Endothelial cell of umbilical vein (primary cell): ENCODE measurements at regions not wholly inside any gene's neighbourhood (a gene's known extent, or its start where the extent isn't known, plus 50 kb on each side); places are given as distances from the start of the nearest gene placed in this dataset.

Experiments
- BruUV-seq: library from RNA; stranded (reverse); fragments of 400-500 nt; replicated peaks from 2 replicates; lab custom pipeline; 2021; lab: Mats Ljungman, UMichigan
- CTCF ChIA-PET: fragments of 300-600, 350-600 bp; sonication (Branson Sonifier 250); formaldehyde crosslinking; loops from one replicate; lab custom pipeline; 2021; ENCODE audit warnings: antibody characterized with exemption, inconsistent platforms; lab: Charles Lee
- POLR2A ChIA-PET: fragments of 300-600, 350-600 bp; sonication (Branson Sonifier 250); formaldehyde crosslinking; loops from one replicate; lab custom pipeline; 2021; ENCODE audit warnings: antibody characterized with exemption, inconsistent platforms; lab: Charles Lee
- DNase-seq: peaks from one replicate; pipeline ENCODE4 v3.0.0-alpha.2; 2011; ENCODE audit warnings: low read depth, low spot score
- FAIRE-seq: peaks from 2 replicates; lab custom pipeline; 2011; peaks lifted over from hg19 to GRCh38; lab: Jason Lieb, UNC
- H2AFZ ChIP-seq: 2 replicates; pipeline ENCODE4 v1.6.0; 2012; ENCODE audit warnings: low read depth, low read length, control low read depth, inconsistent platforms
- H3K27ac ChIP-seq: 2 replicates; pipeline ENCODE4 v1.5.1; 2011; ENCODE audit warnings: low read depth, mild to moderate bottlenecking, control low read depth, low read length, moderate library complexity; ENCODE audit not compliant: insufficient read depth
- H3K27me3 ChIP-seq, 2 experiments: 2 replicates each; pipeline versions ENCODE4 v1.6.0 to v1.6.1; 2011; ENCODE audit warnings: low read length in 2 of 2, mixed read lengths in 1 of 2; ENCODE audit not compliant: control insufficient read depth in 2 of 2, insufficient read depth in 2 of 2
- H3K36me3 ChIP-seq, 2 experiments: 2 replicates in 1 of 2; 3 replicates in 1 of 2; pipeline ENCODE4 v1.5.1; 2011; ENCODE audit warnings: low read length in 2 of 2, mild to moderate bottlenecking in 1 of 2, moderate library complexity in 1 of 2; ENCODE audit not compliant: control insufficient read depth in 2 of 2, insufficient read depth in 2 of 2; ENCODE audit errors: extremely low read depth in 1 of 2
- H3K4me1 ChIP-seq: 3 replicates; pipeline ENCODE4 v1.5.1; 2011; ENCODE audit warnings: mild to moderate bottlenecking, low read length; ENCODE audit not compliant: control insufficient read depth, insufficient read depth; ENCODE audit errors: extremely low read depth
- H3K4me2 ChIP-seq: 2 replicates; pipeline ENCODE4 v1.6.1; 2011; ENCODE audit warnings: low read length, control low read depth, mixed read lengths; ENCODE audit not compliant: insufficient read depth
- H3K4me3 ChIP-seq, 3 experiments: fragments of 200-600 bp in 1 of 3; sonication (generic), shearing (Covaris generic) in 1 of 3; replicated peaks in 1 of 3; 2 replicates each; pipeline ENCODE4 v1.5.1; 2011 to 2016; ENCODE audit warnings: control low read depth in 3 of 3, low read length in 3 of 3, mild to moderate bottlenecking in 2 of 3, inconsistent platforms in 1 of 3, low read depth in 1 of 3, moderate library complexity in 1 of 3; ENCODE audit not compliant: insufficient read depth in 1 of 3
- H3K79me2 ChIP-seq: 2 replicates; pipeline ENCODE4 v1.6.0; 2012; ENCODE audit warnings: low read length, inconsistent platforms; ENCODE audit not compliant: control insufficient read depth, insufficient read depth
- H3K9ac ChIP-seq: replicated peaks from 2 replicates; pipeline ENCODE3; 2011; ENCODE audit warnings: low read length, control low read depth; ENCODE audit not compliant: insufficient read depth; ENCODE audit errors: extremely low read depth
- H3K9me1 ChIP-seq: replicated peaks from 3 replicates; pipeline ENCODE4 v1.6.0; 2011; ENCODE audit warnings: mild to moderate bottlenecking, low read length; ENCODE audit not compliant: control insufficient read depth, insufficient read depth; ENCODE audit errors: extremely low read depth
- H3K9me3 ChIP-seq: replicated peaks from 2 replicates; pipeline ENCODE4 v1.5.1; 2012; ENCODE audit warnings: low read length, inconsistent platforms; ENCODE audit not compliant: control insufficient read depth, insufficient read depth
- H4K20me1 ChIP-seq: replicated peaks from 2 replicates; pipeline ENCODE3; 2011; ENCODE audit warnings: mild to moderate bottlenecking, low read length; ENCODE audit not compliant: control insufficient read depth, insufficient read depth; ENCODE audit errors: extremely low read depth
- CTCF ChIP-seq, 2 donors: IDR thresholded peaks; 1 replicate in 1 of 2; 2 replicates in 1 of 2; pipeline ENCODE4 v1.5.1; 2011; ENCODE audit warnings: low read length in 2 of 2, mild to moderate bottlenecking in 2 of 2, moderate library complexity in 2 of 2, control low read depth in 1 of 2, inconsistent platforms in 1 of 2, low read depth in 1 of 2; ENCODE audit not compliant: insufficient read depth in 1 of 2; ENCODE audit errors: extremely low read depth in 1 of 2
- EZH2 ChIP-seq: IDR thresholded peaks from 2 replicates; pipeline ENCODE4 v1.6.1; 2012; ENCODE audit warnings: borderline replicate concordance, low read depth, mild to moderate bottlenecking, moderate library complexity, low read length, inconsistent platforms; ENCODE audit not compliant: severe bottlenecking
- FOS ChIP-seq: IDR thresholded peaks from 2 replicates; pipeline ENCODE4 v1.6.1; 2011; ENCODE audit warnings: mild to moderate bottlenecking, low read length, moderate library complexity, borderline replicate concordance; ENCODE audit not compliant: insufficient read depth
- GATA2 ChIP-seq: IDR thresholded peaks from 2 replicates; pipeline ENCODE4 v1.7.0; 2011; ENCODE audit warnings: low read depth, mild to moderate bottlenecking, moderate library complexity, mixed read lengths, low read length; ENCODE audit not compliant: insufficient read length, insufficient read depth
- JUN ChIP-seq: IDR thresholded peaks from 2 replicates; pipeline ENCODE4 v1.6.1; 2011; ENCODE audit warnings: borderline replicate concordance, low read depth; ENCODE audit not compliant: insufficient read length, insufficient read depth
- MAX ChIP-seq: IDR thresholded peaks from 2 replicates; pipeline ENCODE4 v1.6.1; 2011; ENCODE audit not compliant: insufficient read depth, insufficient read length
- MYC ChIP-seq: IDR thresholded peaks from one replicate; pipeline ENCODE4 v1.6.1; 2011; ENCODE audit warnings: mild to moderate bottlenecking, low read depth, low read length
- POLR2A ChIP-seq: IDR thresholded peaks from 2 replicates; pipeline ENCODE4 v1.6.1; 2012; ENCODE audit warnings: low read depth, mild to moderate bottlenecking, control low read depth, low read length
- POLR2AphosphoS5 ChIP-seq: IDR thresholded peaks from 2 replicates; pipeline ENCODE4 v1.6.1; 2012; ENCODE audit warnings: low read depth, mild to moderate bottlenecking, control low read depth, low read length, moderate library complexity; ENCODE audit not compliant: insufficient read depth
- dilution Hi-C: fragments of 300-500 bp; cut with MboI; formaldehyde crosslinking; loops from one replicate; pipeline ENCODE4 v1.15.0; 2019; ENCODE audit warnings: low sequenced_read_pairs; ENCODE audit not compliant: extremely low pct_ligation_motif_present
- intact Hi-C: fragments of 100-400 bp; cut with micrococcal nuclease; formaldehyde crosslinking; loops from one replicate; pipeline ENCODE4 v1.10.0; 2022

GRCh38 chr1:112803906-112804762, 89.0 kb upstream of the PPM1J start:
- Histone ChIP-seq H3K79me2 (no peaks in the 10 kb centered on the region), H3K9me3 (no peaks in the 10 kb centered on the region), H3K9ac (no peak overlapping the region), H2AFZ (no peak overlapping the region), H3K4me2 (no peak overlapping the region), H3K27ac (no peak overlapping the region), H3K27me3 (no peaks in the 10 kb centered on the region), H3K4me3 (no peak overlapping the region), H3K9me1 (no peaks in the 10 kb centered on the region), H3K36me3 (no peaks in the 10 kb centered on the region), H3K4me1 (no peaks in the 10 kb centered on the region), H4K20me1 (no peaks in the 10 kb centered on the region)
- ChIA-PET POLR2A (no interaction called here), CTCF (interaction anchor here (0.6 to 13.5 kb wide), 28 partner anchors 14 to 505 kb away, joined by 3 to 441 read pairs (median 4); partner anchors contain the start of genes LRIG2, PPM1J and ST7L)
- intact Hi-C loops, result loop anchor here (1.0 kb wide), 3 partner anchors 88 to 444 kb away; no protein-coding TSS in a partner anchor
- no TSS peak for BruUV-seq
- no peak for TF ChIP-seq FOS
- TF ChIP-seq JUN, result no peak
- TF ChIP-seq CTCF (IDR thresholded peaks at IDR 0.05; ENCODE audit: extremely low read depth in 1 of 2, insufficient read depth in 1 of 2, low read depth in 1 of 2, low read length in 2 of 2), result peak; percentile 77 to 91
- no peak for TF ChIP-seq POLR2A
- dilution Hi-C loops, result no loop called here
- FAIRE-seq (peak; percentile 93), DNase-seq (peak; percentile 69)

GRCh38 chr1:112800289-112800688, 85.2 kb upstream of the PPM1J start:
- H2AFZ ChIP-seq, result no peak overlapping the region
- intact Hi-C loops, result no loop called here

More at GRCh38 chr1:112800289-112800688, 85.2 kb upstream of the PPM1J start:
- no peak overlapping the region for H3K4me2 ChIP-seq
- no peaks in the 10 kb centered on the region for H3K79me2 ChIP-seq
- dilution Hi-C loops, result no loop called here
- H3K4me3 ChIP-seq, result no peak overlapping the region
- no peaks in the 10 kb centered on the region for H3K4me1 ChIP-seq
- FAIRE-seq (no peak), DNase-seq (no peak)
- ChIA-PET CTCF (interaction anchor here (1.0 to 13.5 kb wide), 4 partner anchors 31 to 273 kb away, joined by 3 to 441 read pairs (median 4); partner anchors contain the start of genes LRIG2 and PPM1J), POLR2A (no interaction called here)
- H3K36me3 ChIP-seq, result no peaks in the 10 kb centered on the region
- no peak overlapping the region for H3K9ac ChIP-seq
- no peaks in the 10 kb centered on the region for H3K9me3 ChIP-seq
- H4K20me1 ChIP-seq, result no peaks in the 10 kb centered on the region
- no peaks in the 10 kb centered on the region for H3K27me3 ChIP-seq
- TF ChIP-seq POLR2A, result no peak
- no peak for TF ChIP-seq MYC
- no peak for TF ChIP-seq FOS
- no peak for TF ChIP-seq CTCF (IDR thresholded peaks at IDR 0.05; ENCODE audit: extremely low read depth in 1 of 2, insufficient read depth in 1 of 2, low read depth in 1 of 2, low read length in 2 of 2)
- no peak for TF ChIP-seq MAX
- TF ChIP-seq POLR2AphosphoS5, result no peak
- no peak for TF ChIP-seq JUN
- TF ChIP-seq GATA2, result no peak
- TF ChIP-seq EZH2, result no peak
- BruUV-seq, result no TSS peak
- H3K27ac ChIP-seq, result no peak overlapping the region
- no peaks in the 10 kb centered on the region for H3K9me1 ChIP-seq
